HG03175 (cell line): ENCODE measurements at regions not wholly inside any gene's neighbourhood (a gene's known extent, or its start where the extent isn't known, plus 50 kb on each side); places are given as distances from the start of the nearest gene placed in this dataset.
A peak's percentile ranks its signal among the peaks of the same experiment; 100 is the strongest.
"Not testable (repeated sequence)": the region's sequence is repeated elsewhere in the genome, so short reads cannot be mapped to it uniquely, and the experiment has no call there.

Experiments used
- ATAC-seq: cut with Tn5 transposase; IDR thresholded peaks from one replicate; pipeline ENCODE4 v1.9.1; 2021; ENCODE audit warnings: mild to moderate bottlenecking, moderate library complexity; ENCODE audit not compliant: unreplicated experiment

- no peak for ATAC-seq
Observed at GRCh38 chr4:149870008-149870407, 54.4 kb upstream of the IQCM start.

GRCh38 chr4:149881744-149882143 is 66.1 kb upstream of the IQCM start:
- no peak for ATAC-seq

DNA sequence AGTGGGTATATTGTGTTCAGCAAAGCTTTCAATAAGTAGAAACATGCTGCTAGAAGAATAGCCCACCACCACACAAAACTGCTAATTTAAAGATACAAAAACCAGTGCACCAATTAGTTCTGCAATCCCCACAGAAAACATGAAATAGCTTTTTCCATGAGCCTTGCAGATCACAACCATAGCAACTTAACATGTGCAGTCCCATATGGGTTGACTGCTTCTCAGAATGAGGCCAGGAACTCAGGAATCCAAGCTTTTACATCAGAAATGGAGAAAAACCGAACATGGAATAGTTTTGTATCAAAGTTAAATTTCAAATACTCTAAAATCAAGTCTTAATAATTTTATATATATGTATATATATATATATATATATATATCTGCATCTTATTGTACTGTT is 66.6 kb upstream of the IQCM start:
- no peak for ATAC-seq

DNA sequence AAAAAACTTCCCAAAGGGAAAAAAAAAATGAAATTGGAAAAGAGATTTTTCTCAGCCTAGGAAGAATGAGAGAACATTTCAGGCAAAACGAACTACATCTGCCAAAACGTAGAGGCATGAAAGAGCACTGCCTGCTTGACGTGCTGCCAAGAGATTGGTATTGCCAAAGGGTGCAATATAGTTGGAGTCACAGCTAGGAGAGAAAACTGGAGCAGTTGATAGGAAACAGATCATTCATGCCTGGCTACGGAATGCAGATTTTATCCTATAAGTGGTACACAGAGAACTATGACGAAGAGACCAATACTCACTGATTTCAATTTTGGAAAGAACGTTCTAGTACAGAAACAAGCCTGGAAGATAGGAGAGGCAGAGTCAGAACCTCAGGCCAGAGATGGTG is 68.4 kb upstream of the IQCM start:
- no peak for ATAC-seq

GRCh38 chr4:149884529-149885181 is 69.0 kb upstream of the IQCM start:
- ATAC-seq: peak; percentile 96

DNA sequence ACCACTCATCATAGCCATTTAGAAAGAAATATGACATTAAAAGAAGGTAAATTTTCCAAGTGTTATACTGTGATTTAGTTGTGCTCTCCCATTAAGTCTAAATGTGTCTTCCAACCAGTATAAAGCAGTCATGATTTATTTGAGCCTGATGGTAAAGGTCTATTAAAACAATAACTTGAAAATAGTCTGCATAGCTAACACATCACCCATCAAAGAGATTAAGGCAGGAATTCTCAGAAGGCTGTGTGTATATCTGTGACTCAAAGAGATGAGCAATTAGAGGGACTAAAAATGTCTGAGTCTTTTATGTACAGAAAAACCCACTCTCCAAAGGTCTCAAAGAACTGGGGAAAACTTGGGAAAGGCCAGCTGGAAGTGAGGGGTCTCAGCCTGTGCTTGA is 70.3 kb upstream of the IQCM start:
- no peak for ATAC-seq

DNA sequence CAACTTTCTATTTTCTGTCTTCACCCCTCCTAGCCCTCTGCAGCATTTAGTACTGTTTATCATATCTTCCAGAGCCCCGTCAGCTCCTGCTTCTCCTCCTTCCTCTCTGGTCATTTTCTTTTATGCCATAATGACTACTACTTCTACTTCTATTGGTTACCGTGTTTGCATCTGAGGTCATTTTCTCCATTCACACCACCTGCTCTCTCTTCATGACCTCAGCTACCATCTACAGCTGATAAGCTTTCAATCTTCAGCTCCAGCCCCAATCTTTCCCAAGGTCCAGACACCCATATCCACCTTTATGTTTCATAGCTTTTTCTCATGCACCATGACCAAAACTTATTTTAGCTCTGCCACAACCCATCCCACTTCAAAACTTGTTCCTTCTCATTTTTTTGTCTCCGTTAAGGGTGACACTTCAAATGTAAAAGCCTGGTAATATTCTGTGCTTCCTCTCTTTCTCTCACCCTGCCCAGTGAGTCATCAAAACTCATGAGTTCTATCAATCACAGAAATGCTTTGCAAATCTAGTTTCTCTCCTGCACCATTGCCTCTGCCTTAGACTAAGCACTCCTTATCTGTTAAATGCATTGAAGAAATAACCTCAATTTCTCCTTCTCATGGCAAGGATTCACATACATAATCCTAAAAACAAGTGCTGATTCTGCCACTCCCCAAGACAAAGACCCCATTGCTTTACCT is 71.3 kb upstream of the IQCM start:
- no peak for ATAC-seq

GRCh38 chr4:149889991-149890390 is 74.3 kb upstream of the IQCM start:
- no peak for ATAC-seq

- no peak for ATAC-seq
Observed at GRCh38 chr4:149890531-149890930, 74.9 kb upstream of the IQCM start.

DNA sequence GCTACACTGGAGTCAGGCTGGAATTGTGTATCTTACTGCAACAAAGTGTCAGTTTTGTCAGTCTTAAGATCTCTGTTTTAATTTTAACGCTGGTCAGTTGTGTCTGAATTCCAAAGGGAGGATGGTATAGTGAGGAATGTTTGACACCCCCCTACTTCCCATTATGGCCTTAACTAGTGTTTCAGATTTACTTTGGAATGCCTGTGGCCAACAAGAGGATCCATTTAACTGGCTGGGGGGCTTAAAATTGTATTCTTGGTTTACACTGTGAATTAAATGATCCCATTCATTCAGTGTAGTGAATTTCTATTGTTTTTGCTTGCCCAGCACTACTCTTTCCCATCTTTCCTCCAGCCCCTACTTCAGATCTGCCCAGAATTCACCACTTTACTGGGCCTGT is 75.8 kb upstream of the IQCM start:
- no peak for ATAC-seq

DNA sequence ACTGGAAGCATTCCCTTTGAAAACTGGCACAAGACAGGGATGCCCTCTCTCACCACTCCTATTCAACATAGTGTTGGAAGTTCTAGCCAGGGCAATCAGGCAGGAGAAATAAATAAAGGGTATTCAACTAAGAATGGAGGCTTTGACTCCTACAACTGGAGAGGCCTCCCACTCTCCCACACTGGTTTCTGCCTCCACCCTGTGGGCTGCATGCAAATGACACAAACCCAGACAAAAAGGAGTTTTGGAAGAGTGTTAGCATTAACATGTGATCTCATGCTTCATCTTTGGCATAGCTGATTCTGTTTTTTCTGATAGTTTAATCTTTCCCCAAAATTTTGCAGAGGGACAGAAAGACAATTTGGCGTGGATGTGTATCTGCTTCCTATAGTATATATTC is 80.8 kb upstream of the IQCM start:
- no peak for ATAC-seq

GRCh38 chr4:149897783-149898182 is 82.1 kb upstream of the IQCM start:
- no peak for ATAC-seq

- no peak for ATAC-seq
Observed at GRCh38 chr4:149901128-149901527, 85.5 kb upstream of the IQCM start.

DNA sequence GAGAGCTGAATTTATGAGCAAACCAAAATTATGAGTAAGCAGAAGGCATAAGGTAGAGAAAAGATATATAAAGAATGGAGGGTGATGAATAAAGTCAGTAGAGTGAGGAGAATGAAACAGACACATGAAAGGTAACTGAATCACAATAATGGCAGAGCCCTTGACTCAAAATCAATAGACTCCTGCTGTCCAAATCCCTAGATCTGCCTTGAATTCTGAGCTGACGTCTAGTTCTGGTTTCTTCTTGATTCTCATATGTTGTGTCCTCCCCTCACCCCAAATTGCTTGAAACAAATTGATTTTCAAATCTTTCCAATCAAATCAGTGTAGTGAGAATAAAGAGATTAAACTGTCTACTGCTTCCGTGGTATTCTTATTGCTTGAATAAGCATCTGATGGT is 86.6 kb upstream of the IQCM start:
- no peak for ATAC-seq

DNA sequence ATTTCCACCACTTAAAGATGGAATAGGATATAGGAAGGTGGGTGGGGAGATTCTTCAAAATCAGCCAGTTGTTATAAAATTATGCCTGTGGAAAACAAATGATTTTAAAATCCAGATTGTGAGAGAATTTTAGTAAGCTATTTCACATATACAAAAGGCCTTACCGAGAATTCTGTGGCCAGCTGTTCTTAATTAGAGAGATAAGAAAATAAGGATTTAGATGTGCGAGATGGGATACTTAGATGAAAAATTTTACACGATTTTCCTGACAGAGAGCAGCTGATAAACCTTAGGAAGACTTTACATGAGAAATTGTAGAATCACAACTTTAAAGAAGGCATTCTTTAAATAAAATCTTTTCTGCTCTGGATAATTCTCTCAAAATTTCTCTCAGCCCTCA is 94.5 kb upstream of the IQCM start:
- no peak for ATAC-seq

DNA sequence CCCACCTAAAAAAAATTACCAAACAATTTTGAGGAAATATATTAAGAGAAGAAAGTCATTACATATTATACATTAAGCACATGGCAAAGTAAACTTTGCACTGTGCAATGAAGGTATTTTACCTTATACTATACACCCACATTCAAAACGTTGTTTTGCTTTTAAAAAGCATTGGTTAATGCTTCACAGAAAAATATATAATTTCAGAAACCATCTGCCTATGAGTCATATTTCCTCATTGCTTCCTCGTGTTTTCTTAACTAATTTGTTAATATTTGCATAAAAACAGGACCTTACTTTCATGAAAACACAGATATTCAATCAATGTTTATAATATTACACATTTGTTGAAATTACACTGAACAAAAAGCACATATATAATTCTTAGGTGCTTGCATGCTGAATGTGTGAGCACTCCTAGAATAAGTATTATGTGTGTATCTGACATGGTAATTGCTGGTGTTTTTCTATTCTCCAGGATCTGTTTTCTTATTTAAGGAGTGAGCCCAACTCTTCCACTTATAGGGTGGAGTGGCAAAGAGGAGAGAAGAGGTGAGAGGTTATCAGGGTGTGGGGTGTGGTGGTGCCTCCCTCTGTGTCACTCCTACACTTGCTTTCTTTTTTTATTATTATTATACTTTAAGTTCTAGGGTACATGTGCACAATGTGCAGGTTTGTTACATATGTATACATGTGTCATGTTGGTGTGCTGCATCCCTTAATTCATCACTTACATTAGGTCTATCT is 95.1 kb upstream of the IQCM start:
- no peak for ATAC-seq

GRCh38 chr4:149911354-149911753 is 95.7 kb upstream of the IQCM start:
- ATAC-seq: no peak

- no peak for ATAC-seq
Observed at GRCh38 chr4:149912000-149912399, 96.4 kb upstream of the IQCM start.

- peak; percentile 84 for ATAC-seq
Observed at GRCh38 chr4:149914119-149915115, 98.8 kb upstream of the IQCM start.

DNA sequence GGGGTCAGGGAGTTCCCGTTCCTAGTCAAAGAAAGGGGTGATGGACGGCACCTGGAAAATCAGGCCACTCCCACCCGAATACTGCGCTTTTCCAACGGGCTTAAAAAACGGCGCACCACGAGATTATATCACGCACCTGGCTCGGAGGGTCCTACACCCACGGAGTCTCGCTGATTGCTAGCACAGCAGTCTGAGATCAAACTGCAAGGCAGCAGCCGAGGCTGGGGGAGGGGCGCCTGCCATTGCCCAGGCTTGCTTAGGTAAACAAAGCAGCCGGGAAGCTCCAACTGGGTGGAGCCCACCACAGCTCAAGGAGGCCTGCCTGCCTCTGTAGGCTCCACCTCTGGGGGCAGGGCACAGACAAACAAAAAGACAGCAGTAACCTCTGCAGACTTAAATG is 100.1 kb upstream of the IQCM start:
- not testable (repeated sequence) for ATAC-seq

DNA sequence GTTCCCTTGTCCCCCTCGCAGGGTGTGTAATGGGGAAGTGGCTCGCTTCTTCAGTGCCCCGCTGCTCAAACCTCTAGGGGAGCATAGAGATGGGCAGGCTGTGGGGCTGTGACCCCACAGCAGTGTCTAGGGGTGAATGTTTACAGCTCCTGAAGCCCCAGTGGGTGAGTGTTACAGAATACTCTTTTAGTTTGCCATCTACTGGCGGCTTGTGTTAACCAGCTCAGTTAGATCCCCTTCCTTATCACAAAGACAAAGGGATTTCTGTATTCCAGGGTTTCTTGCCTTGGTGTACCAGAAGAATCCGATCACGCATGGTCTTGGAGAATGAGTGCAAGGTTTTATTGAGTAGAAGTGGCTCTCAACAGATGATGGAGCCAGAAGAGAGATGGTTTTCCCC is 108.1 kb upstream of the IQCM start:
- no peak for ATAC-seq
